T-cell (primary cell): ENCODE measurements at regions not wholly inside any gene's neighbourhood (a gene's known extent, or its start where the extent isn't known, plus 50 kb on each side); places are given as distances from the start of the nearest gene placed in this dataset.

Source experiments
- ATAC-seq, 4 experiments: fragments of 200-7000 bp in 3 of 4; fragments of 150-1000 bp in 1 of 4; cut with Tn5 transposase; replicated peaks in 1 of 4; 1 replicate in 3 of 4; 2 replicates in 1 of 4; pipeline ENCODE4 v1.10.0; 2021; ENCODE audit warnings: moderate library complexity in 3 of 4, mild to moderate bottlenecking in 2 of 4, moderate number of reproducible peaks in 1 of 4
- CTCF ChIA-PET, 2 donors: fragments of 300-600 bp; sonication (Branson Sonifier 250); formaldehyde crosslinking; loops; one replicate each; lab custom pipeline; 2022; ENCODE audit warnings: antibody characterized with exemption in 2 of 2; lab: Charles Lee
- POLR2A ChIA-PET, 2 donors: fragments of 300-600 bp; sonication (Branson Sonifier 250); formaldehyde crosslinking; loops; one replicate each; lab custom pipeline; 2022; ENCODE audit warnings: antibody characterized with exemption in 2 of 2; lab: Charles Lee
- DNase-seq, 35 experiments: peaks; one replicate each; pipeline versions ENCODE4 v3.0.0 to v3.0.0-alpha.2; 2013 to 2023
- H3K27ac ChIP-seq: one replicate; pipeline ENCODE4 v1.5.1; 2013; ENCODE audit warnings: low read length
- H3K27me3 ChIP-seq, 2 experiments: replicated peaks in 1 of 2; 1 replicate in 1 of 2; 2 replicates in 1 of 2; pipeline versions ENCODE4 v1.6.1 to v1.7.0; 2013; ENCODE audit warnings: low read length in 1 of 2, mixed read lengths in 1 of 2; ENCODE audit not compliant: control insufficient read depth in 2 of 2, insufficient read depth in 2 of 2; ENCODE audit errors: extremely low read depth in 1 of 2
- H3K36me3 ChIP-seq, 2 donors: 1 replicate in 1 of 2; 2 replicates in 1 of 2; pipeline versions ENCODE4 v1.6.1 to v1.7.0; 2013; ENCODE audit warnings: low read length in 1 of 2; ENCODE audit not compliant: control insufficient read depth in 2 of 2, insufficient read depth in 1 of 2; ENCODE audit errors: extremely low read depth in 1 of 2
- H3K4me1 ChIP-seq, 2 experiments: 1 replicate in 1 of 2; 2 replicates in 1 of 2; pipeline versions ENCODE4 v1.6.1 to v1.7.0; 2013; ENCODE audit warnings: low read length in 2 of 2, mixed read lengths in 1 of 2; ENCODE audit not compliant: insufficient read depth in 2 of 2, control insufficient read depth in 1 of 2; ENCODE audit errors: extremely low read depth in 1 of 2
- H3K4me3 ChIP-seq, 2 donors: 1 replicate in 1 of 2; 2 replicates in 1 of 2; pipeline versions ENCODE4 v1.5.1 to v1.7.0; 2013; ENCODE audit warnings: mild to moderate bottlenecking in 2 of 2, low read length in 1 of 2, moderate library complexity in 1 of 2; ENCODE audit not compliant: control insufficient read depth in 1 of 2; ENCODE audit errors: extremely low read depth in 1 of 2
- H3K9me3 ChIP-seq: 2 replicates; pipeline ENCODE4 v1.7.0; 2013
- H3K27ac Mint-ChIP-seq, 2 donors: one replicate each; pipeline ENCODE4 v1.8.0; 2020 to 2021; ENCODE audit warnings: mild to moderate bottlenecking in 2 of 2, mixed read lengths in 2 of 2
- H3K27me3 Mint-ChIP-seq, 2 donors: one replicate each; pipeline ENCODE4 v1.8.0; 2021 to 2022; ENCODE audit warnings: mixed read lengths in 2 of 2
- H3K36me3 Mint-ChIP-seq: one replicate; pipeline ENCODE4 v1.8.0; 2021; ENCODE audit warnings: mixed read lengths
- H3K4me1 Mint-ChIP-seq, 3 donors: one replicate each; pipeline ENCODE4 v1.8.0; 2020 to 2022; ENCODE audit warnings: mixed read lengths in 3 of 3, mild to moderate bottlenecking in 1 of 3
- H3K4me3 Mint-ChIP-seq, 3 donors: one replicate each; pipeline ENCODE4 v1.8.0; 2020 to 2022; ENCODE audit warnings: mild to moderate bottlenecking in 3 of 3, mixed read lengths in 3 of 3, moderate library complexity in 3 of 3
- H3K9me3 Mint-ChIP-seq, 3 donors: one replicate each; pipeline ENCODE4 v1.8.0; 2020 to 2022; ENCODE audit warnings: mixed read lengths in 3 of 3
- WGBS: methylation state at CpG from one replicate; pipeline ENCODE4 v1.1.5; 2013; ENCODE audit warnings: missing lambda C conversion rate; ENCODE audit not compliant: insufficient coverage; 5-methylcytosine and 5-hydroxymethylcytosine counted together

- POLR2A ChIA-PET = no interaction called here
- Mint-ChIP-seq H3K36me3 (no peaks in the 10 kb centered on the region), H3K27me3 (no peaks in the 10 kb centered on the region), H3K27ac (no peak overlapping the region), H3K9me3 (no peaks in the 10 kb centered on the region), H3K4me1 (no peaks in the 10 kb centered on the region), H3K4me3 (no peak overlapping the region)
- Histone ChIP-seq H3K4me1 (no peaks in the 10 kb centered on the region), H3K4me3 (no peak overlapping the region), H3K36me3 (no peaks in the 10 kb centered on the region), H3K27me3 (peaks cover 0 to 8% of the 10 kb centered on the region in 2 experiments), H3K27ac (no peak overlapping the region), H3K9me3 (no peaks in the 10 kb centered on the region)
- ATAC-seq = no peak
- no peak for DNase-seq
- CTCF ChIA-PET = interaction anchor here in 1 of 2 donors (0.6 kb wide), 1 partner anchor 209 kb away, joined by 3 read pairs; no protein-coding TSS in a partner anchor
- no CpG with 5 or more reads among the region's 2 CpGs for WGBS
Measured at GRCh38 chr11:76607431-76607830, 63.1 kb downstream of the LRRC32 start.

DNA sequence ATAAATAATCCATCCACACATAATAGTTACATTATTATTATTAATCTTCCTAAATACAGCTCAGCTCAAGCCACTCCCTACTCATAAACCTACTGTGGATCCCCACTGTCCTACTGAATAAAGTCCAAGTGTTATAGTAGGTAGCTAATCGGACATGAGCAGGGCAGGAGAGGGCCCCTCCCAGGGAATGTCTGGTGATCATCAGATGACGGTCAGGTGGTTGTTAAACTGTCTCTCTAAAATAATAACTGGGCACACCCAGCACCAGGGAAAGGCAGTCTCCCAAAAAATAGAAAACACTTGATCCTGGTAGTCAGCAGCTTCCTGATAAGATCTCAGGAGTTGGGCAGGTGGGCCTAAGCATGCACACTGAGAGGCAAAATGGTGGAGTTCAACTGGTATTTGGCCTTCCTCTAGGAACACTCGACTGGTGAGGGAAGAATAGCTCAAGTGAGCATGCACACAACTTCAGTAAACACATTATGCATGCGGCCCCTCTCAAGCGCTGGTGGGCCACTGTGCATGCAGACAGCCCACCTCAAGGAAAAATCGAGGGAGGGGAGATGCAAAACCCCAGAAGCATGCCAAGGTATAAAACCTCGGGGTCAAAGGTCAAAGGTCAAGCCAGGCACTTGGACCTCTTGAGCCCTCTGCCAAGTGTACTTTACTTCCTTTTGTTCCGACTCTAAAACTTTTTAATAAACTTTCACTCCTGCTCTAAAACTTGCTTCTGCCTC is 65.0 kb downstream of the LRRC32 start:
- no peaks in the 10 kb centered on the region for H3K36me3 ChIP-seq
- POLR2A ChIA-PET = no interaction called here
- H3K4me1 Mint-ChIP-seq = no peaks in the 10 kb centered on the region
- no peak overlapping the region for H3K27ac ChIP-seq
- H3K4me1 ChIP-seq = no peaks in the 10 kb centered on the region
- no peaks in the 10 kb centered on the region for H3K36me3 Mint-ChIP-seq
- H3K27me3 Mint-ChIP-seq = no peaks in the 10 kb centered on the region
- no peaks in the 10 kb centered on the region for H3K9me3 ChIP-seq
- peaks cover 0 to 2% of the 10 kb centered on the region in 2 experiments for H3K27me3 ChIP-seq
- H3K4me3 ChIP-seq = no peak overlapping the region
- ATAC-seq = no peak
- WGBS = 76% methylated on average over 6 of the region's 8 CpGs
- no peaks in the 10 kb centered on the region for H3K9me3 Mint-ChIP-seq
- no peak overlapping the region for H3K27ac Mint-ChIP-seq
- no peak overlapping the region for H3K4me3 Mint-ChIP-seq
- no peak for DNase-seq
- CTCF ChIA-PET = no interaction called here

DNA sequence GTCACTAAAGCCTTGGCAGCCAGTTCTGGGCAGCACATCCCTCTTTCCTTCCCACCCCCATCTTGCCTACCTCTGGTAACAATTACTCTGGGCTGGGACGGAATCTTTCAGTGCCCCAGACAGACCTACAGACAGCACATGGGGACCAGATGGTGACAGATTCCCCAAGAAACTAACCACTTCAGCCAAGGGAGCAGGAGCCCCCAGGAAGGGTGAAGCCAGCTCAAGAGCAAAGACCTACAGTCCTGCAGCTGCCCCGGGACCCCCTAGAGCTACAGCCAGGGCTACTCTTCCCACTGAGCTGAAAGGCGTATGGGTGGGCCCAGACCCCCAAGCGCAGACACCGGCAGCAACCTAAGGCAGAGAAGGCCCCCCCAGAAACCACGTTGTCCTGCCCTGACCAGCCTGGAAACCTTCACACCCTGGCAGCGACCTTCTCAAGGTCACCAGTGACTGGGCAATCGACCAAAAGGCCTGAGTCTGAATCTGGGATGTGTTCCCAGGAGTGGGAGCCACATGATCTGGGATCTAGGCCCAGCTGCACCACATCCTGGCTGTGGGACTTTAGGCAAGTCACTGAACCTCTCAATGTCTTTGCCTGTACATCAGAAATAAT is 65.8 kb downstream of the LRRC32 start:
- H3K27me3 ChIP-seq = peaks cover 0 to 2% of the 10 kb centered on the region in 2 experiments
- Mint-ChIP-seq H3K36me3 (no peaks in the 10 kb centered on the region), H3K4me3 (no peak overlapping the region), H3K9me3 (no peaks in the 10 kb centered on the region), H3K27ac (no peak overlapping the region), H3K27me3 (peaks cover 0 to 1% of the 10 kb centered on the region in 2 donors), H3K4me1 (no peaks in the 10 kb centered on the region)
- no peaks in the 10 kb centered on the region for H3K36me3 ChIP-seq
- no peak overlapping the region for H3K27ac ChIP-seq
- ChIA-PET CTCF (no interaction called here), POLR2A (no interaction called here)
- no peak overlapping the region for H3K4me3 ChIP-seq
- no peaks in the 10 kb centered on the region for H3K9me3 ChIP-seq
- no peaks in the 10 kb centered on the region for H3K4me1 ChIP-seq
- ATAC-seq (peak in 1 of 4 experiments; percentile 23), DNase-seq (no peak)
- 79% methylated on average over 8 of the region's 8 CpGs for WGBS

DNA sequence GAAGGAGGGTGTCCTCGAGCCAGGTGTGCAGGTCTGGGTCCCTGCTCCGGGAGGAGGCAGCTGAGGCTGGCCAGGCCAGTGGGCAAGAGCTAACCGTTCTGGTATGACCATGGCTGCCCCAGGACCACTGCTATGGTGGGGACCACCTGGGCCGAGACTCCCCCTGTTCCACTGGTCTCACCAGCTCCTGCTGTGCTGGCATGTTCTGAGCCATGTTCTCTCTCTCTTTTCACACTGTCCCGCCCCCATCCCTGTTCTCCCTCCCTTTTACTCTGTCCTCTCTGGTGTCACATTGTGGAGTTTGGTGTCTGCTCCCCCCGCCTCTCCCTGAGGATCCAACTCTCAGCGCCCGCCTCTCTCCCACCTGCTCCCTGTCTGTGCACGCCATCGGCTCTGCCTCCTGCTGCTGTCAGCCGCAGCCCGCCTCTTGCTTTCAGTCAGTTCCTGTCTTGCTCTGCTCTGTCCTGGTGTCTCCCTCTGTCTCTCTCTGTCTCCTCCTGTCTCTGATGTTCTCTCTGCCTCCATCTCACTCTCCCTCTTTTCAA is 66.4 kb downstream of the LRRC32 start:
- Mint-ChIP-seq H3K27ac (no peak overlapping the region), H3K4me1 (no peaks in the 10 kb centered on the region), H3K27me3 (peaks cover 0 to 1% of the 10 kb centered on the region in 2 donors), H3K4me3 (no peak overlapping the region), H3K36me3 (no peaks in the 10 kb centered on the region), H3K9me3 (no peaks in the 10 kb centered on the region)
- H3K4me3 ChIP-seq = no peak overlapping the region
- ChIA-PET POLR2A (no interaction called here), CTCF (interaction anchor here in 1 of 2 donors (0.6 kb wide), 1 partner anchor 29 kb away, joined by 3 read pairs; no protein-coding TSS in a partner anchor)
- no peaks in the 10 kb centered on the region for H3K36me3 ChIP-seq
- H3K27ac ChIP-seq = no peak overlapping the region
- WGBS = 89% methylated on average over 11 of the region's 12 CpGs
- DNase-seq (no peak), ATAC-seq (no peak)
- no peaks in the 10 kb centered on the region for H3K4me1 ChIP-seq
- peaks cover 0 to 2% of the 10 kb centered on the region in 2 experiments for H3K27me3 ChIP-seq
- no peaks in the 10 kb centered on the region for H3K9me3 ChIP-seq

DNA sequence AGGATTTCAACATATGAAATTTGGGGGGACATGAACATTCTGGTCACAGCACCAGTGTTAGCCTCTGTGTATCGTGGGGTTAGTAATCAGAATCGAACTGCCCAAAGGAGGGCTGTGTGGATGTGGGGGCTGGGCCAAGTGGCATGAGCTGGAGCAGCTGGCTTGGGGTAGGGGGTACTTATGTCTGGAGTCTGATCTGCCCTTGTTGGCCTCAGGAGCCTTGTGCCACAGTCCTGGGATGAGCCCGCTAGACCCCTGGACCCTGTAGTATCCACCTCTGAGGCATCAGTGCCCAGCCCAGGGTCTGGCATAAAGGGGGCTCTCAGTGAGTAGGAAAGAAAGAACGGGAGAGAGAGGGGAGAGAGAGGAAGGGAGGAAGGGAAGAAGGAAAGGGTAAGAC is 67.3 kb downstream of the LRRC32 start:
- ChIA-PET CTCF (no interaction called here), POLR2A (no interaction called here)
- H3K27ac ChIP-seq = no peak overlapping the region
- ATAC-seq (no peak), DNase-seq (no peak)
- H3K4me1 ChIP-seq = no peaks in the 10 kb centered on the region
- H3K4me3 ChIP-seq = no peak overlapping the region
- no peaks in the 10 kb centered on the region for H3K36me3 ChIP-seq
- Mint-ChIP-seq H3K4me3 (no peak overlapping the region), H3K4me1 (no peaks in the 10 kb centered on the region), H3K36me3 (no peaks in the 10 kb centered on the region), H3K27me3 (peaks cover 0 to 1% of the 10 kb centered on the region in 2 donors), H3K9me3 (no peaks in the 10 kb centered on the region), H3K27ac (no peak overlapping the region)
- H3K9me3 ChIP-seq = no peaks in the 10 kb centered on the region
- peaks cover 0 to 2% of the 10 kb centered on the region in 2 experiments for H3K27me3 ChIP-seq
- 90% methylated on average over 4 of the region's 4 CpGs for WGBS
